NB4 (cell line): ENCODE measurements at regions not wholly inside any gene's neighbourhood (a gene's known extent, or its start where the extent isn't known, plus 50 kb on each side); places are given as distances from the start of the nearest gene placed in this dataset.

Experiments
- POLR2A ChIP-seq: IDR thresholded peaks from 2 replicates; pipeline ENCODE4 v1.6.1; 2011; ENCODE audit warnings: mild to moderate bottlenecking; ENCODE audit not compliant: insufficient read length; ENCODE audit errors: extremely low read depth
- TF ChIP-seq, protein P1 (sequence below): IDR thresholded peaks from 2 replicates; pipeline ENCODE4 v1.6.1; 2011; ENCODE audit warnings: low read depth, low read length
- TF ChIP-seq, protein P2 (sequence below): IDR thresholded peaks from one replicate; pipeline ENCODE4 v1.5.1; 2012; ENCODE audit warnings: low read depth, low read length

DNA sequence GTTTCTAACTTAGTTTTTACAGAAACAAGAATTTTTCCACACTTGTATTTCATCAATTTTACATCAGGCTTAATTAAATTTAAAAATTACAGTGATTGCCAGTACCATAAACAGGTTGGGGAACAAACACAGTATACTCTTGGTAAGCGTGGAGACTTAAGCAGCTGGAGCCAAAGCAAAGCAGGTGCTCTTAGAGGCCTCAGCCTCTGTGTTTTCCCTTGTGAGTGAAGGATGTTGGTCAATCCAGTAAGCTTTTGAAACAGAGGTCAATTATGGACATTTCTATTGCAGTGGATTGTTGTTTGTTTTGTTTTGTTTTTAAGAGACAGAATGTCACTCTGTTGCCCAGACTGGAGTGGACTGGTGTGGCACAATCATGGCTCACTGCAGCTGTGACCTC lies 100.6 kb upstream of the CELF2 start:
- TF ChIP-seq, protein P1, sequence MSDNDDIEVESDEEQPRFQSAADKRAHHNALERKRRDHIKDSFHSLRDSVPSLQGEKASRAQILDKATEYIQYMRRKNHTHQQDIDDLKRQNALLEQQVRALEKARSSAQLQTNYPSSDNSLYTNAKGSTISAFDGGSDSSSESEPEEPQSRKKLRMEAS: no peak
- TF ChIP-seq POLR2A: no peak
- TF ChIP-seq, protein P2, sequence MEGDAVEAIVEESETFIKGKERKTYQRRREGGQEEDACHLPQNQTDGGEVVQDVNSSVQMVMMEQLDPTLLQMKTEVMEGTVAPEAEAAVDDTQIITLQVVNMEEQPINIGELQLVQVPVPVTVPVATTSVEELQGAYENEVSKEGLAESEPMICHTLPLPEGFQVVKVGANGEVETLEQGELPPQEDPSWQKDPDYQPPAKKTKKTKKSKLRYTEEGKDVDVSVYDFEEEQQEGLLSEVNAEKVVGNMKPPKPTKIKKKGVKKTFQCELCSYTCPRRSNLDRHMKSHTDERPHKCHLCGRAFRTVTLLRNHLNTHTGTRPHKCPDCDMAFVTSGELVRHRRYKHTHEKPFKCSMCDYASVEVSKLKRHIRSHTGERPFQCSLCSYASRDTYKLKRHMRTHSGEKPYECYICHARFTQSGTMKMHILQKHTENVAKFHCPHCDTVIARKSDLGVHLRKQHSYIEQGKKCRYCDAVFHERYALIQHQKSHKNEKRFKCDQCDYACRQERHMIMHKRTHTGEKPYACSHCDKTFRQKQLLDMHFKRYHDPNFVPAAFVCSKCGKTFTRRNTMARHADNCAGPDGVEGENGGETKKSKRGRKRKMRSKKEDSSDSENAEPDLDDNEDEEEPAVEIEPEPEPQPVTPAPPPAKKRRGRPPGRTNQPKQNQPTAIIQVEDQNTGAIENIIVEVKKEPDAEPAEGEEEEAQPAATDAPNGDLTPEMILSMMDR: no peak
